Smooth muscle cell (in vitro differentiated cells): ENCODE measurements at regions not wholly inside any gene's neighbourhood (a gene's known extent, or its start where the extent isn't known, plus 50 kb on each side); places are given as distances from the start of the nearest gene placed in this dataset.

Source experiments
- DNase-seq: peaks from one replicate; lab custom pipeline; 2025; ENCODE audit not compliant: unreplicated experiment; lab: John Stamatoyannopoulos, UW
- H2AFZ ChIP-seq: fragments of 200-600 bp; sonication (generic); 2 replicates; pipeline ENCODE4 v1.6.0; 2016; ENCODE audit warnings: antibody characterized with exemption, low read depth, mild to moderate bottlenecking
- H3F3A ChIP-seq: fragments of 200-600 bp; sonication (generic); 2 replicates; pipeline ENCODE4 v1.6.0; 2017; ENCODE audit warnings: antibody characterized with exemption, low read depth
- H3K27ac ChIP-seq: fragments of 200-600 bp; sonication (generic); 2 replicates; pipeline ENCODE4 v1.5.1; 2016; ENCODE audit warnings: low read depth, mild to moderate bottlenecking
- H3K27me3 ChIP-seq: fragments of 200-600 bp; sonication (generic); 2 replicates; pipeline ENCODE4 v1.6.1; 2016; ENCODE audit warnings: low read depth, mild to moderate bottlenecking
- H3K36me3 ChIP-seq: fragments of 200-600 bp; sonication (generic); 2 replicates; pipeline ENCODE4 v1.5.1; 2016; ENCODE audit warnings: low read depth
- H3K4me1 ChIP-seq: fragments of 200-600 bp; sonication (generic); 2 replicates; pipeline ENCODE4 v1.5.1; 2016; ENCODE audit warnings: low read depth
- H3K4me2 ChIP-seq: fragments of 200-600 bp; sonication (generic); 2 replicates; pipeline ENCODE4 v1.6.0; 2016; ENCODE audit warnings: mild to moderate bottlenecking
- H3K4me3 ChIP-seq: fragments of 200-600 bp; sonication (generic); 2 replicates; pipeline ENCODE4 v1.5.1; 2016; ENCODE audit warnings: mild to moderate bottlenecking
- H3K79me2 ChIP-seq: fragments of 200-600 bp; sonication (generic); 2 replicates; pipeline ENCODE4 v1.6.0; 2016; ENCODE audit warnings: low read depth, mild to moderate bottlenecking
- H3K9ac ChIP-seq: fragments of 200-600 bp; sonication (generic); 2 replicates; pipeline ENCODE4 v1.6.0; 2016; ENCODE audit warnings: low read depth
- H3K9me3 ChIP-seq: fragments of 200-600 bp; sonication (generic); replicated peaks from 2 replicates; pipeline ENCODE4 v1.5.1; 2016; ENCODE audit warnings: low read depth
- H4K20me1 ChIP-seq: fragments of 200-600 bp; sonication (generic); 2 replicates; pipeline ENCODE4 v1.6.0; 2016; ENCODE audit warnings: low read depth
- WGBS: methylation state at CpG from one replicate; pipeline ENCODE4 v1.1.7; 2016; ENCODE audit warnings: low lambda C conversion rate; 5-methylcytosine and 5-hydroxymethylcytosine counted together
- TF ChIP-seq, protein P1 (sequence below): fragments of 200-600 bp; sonication (generic); IDR thresholded peaks from 2 replicates; pipeline ENCODE4 v1.5.1; 2017; ENCODE audit warnings: borderline replicate concordance, mild to moderate bottlenecking, antibody characterized with exemption; ENCODE audit not compliant: insufficient read depth, poor library complexity, severe bottlenecking

DNA sequence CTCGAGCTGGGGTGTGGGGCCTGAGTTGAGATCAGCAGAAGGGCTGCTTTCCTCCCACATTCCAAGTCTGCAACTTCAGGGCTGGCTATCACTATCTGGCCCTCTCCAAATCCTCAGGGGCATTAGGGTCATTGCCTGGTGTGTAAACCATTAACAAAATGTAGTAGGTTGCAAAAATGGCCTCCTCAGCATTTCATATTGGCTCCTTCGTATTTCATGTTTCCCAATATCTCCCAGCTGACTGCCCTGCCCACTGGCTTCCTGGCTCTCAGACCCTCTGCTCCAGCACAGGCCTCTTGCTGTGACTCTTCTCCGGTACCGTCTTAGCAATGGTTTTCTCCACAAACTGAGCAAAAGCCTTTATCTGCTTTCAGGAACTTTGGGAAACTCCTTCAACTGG, 113.8 kb downstream of the GADD45G start:
- WGBS: 26% methylated on average over 4 of the region's 4 CpGs
- H3K4me3 ChIP-seq: no peak overlapping the region
- no peak overlapping the region for H2AFZ ChIP-seq
- peak overlapping the region; percentile 44 for H3K4me2 ChIP-seq
- H4K20me1 ChIP-seq: no peaks in the 10 kb centered on the region
- H3K9me3 ChIP-seq: no peaks in the 10 kb centered on the region
- H3F3A ChIP-seq: peaks cover 19% of the 10 kb centered on the region
- H3K27ac ChIP-seq: peak overlapping the region; percentile 75
- no peaks in the 10 kb centered on the region for H3K79me2 ChIP-seq
- H3K36me3 ChIP-seq: no peaks in the 10 kb centered on the region
- DNase-seq: no peak
- no peak overlapping the region for H3K9ac ChIP-seq
- H3K27me3 ChIP-seq: no peaks in the 10 kb centered on the region
- TF ChIP-seq, protein P1, sequence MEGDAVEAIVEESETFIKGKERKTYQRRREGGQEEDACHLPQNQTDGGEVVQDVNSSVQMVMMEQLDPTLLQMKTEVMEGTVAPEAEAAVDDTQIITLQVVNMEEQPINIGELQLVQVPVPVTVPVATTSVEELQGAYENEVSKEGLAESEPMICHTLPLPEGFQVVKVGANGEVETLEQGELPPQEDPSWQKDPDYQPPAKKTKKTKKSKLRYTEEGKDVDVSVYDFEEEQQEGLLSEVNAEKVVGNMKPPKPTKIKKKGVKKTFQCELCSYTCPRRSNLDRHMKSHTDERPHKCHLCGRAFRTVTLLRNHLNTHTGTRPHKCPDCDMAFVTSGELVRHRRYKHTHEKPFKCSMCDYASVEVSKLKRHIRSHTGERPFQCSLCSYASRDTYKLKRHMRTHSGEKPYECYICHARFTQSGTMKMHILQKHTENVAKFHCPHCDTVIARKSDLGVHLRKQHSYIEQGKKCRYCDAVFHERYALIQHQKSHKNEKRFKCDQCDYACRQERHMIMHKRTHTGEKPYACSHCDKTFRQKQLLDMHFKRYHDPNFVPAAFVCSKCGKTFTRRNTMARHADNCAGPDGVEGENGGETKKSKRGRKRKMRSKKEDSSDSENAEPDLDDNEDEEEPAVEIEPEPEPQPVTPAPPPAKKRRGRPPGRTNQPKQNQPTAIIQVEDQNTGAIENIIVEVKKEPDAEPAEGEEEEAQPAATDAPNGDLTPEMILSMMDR: no peak
- H3K4me1 ChIP-seq: no peaks in the 10 kb centered on the region

DNA sequence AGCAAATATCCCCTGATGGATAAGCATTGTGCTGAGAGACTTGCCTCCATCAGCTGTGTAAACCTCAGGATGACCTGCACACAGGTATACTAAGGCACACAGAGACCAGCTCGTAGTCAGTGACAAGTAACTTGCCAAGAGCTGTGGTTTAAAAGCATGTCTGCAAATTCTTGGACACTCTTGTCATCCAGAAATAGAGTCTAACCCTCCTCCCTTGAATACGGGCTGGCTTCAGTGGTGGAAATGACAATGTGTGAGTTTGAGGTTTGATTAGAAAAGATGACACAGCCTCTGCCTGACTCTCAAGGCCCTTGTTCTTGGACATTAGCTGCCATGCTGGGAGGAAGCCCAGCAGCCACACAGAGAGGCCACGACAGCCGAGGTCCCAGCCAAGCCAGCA, 114.4 kb downstream of the GADD45G start:
- TF ChIP-seq, protein P1: no peak
- Histone ChIP-seq H3K36me3 (no peaks in the 10 kb centered on the region), H3K27me3 (no peaks in the 10 kb centered on the region), H3K4me1 (no peaks in the 10 kb centered on the region), H3K79me2 (no peaks in the 10 kb centered on the region), H2AFZ (no peak overlapping the region), H3K27ac (peak overlapping the region; percentile 75), H3F3A (peaks cover 19% of the 10 kb centered on the region), H4K20me1 (no peaks in the 10 kb centered on the region), H3K4me3 (no peak overlapping the region), H3K9me3 (no peaks in the 10 kb centered on the region), H3K9ac (no peak overlapping the region), H3K4me2 (peak overlapping the region; percentile 44)
- 41% methylated on average over 4 of the region's 4 CpGs for WGBS
- DNase-seq: no peak

DNA sequence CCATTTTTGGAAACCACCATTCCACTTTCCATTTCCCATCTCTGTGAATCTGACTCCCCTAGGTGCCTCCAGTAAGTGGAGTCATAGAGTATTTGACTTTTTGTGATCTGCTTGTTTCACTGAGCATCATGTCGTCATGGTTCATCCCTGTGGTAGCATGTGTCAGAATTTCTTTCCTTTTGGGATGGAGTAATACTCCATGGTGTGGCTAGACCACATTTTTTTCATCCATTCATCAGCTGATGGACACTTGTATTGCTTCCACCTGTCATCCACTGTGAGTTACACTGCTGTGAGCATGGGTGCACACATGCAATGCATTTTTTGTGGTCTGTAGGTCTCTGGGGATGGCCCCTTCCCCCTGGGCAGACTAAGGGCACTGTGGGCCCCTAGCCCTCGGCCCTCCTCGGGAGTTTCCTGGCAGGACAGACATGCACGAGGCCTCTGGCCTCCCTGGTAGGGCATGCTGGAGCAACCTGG, 115.9 kb downstream of the GADD45G start:
- DNase-seq: no peak
- H3K4me2 ChIP-seq: no peak overlapping the region
- peaks cover 19% of the 10 kb centered on the region for H3F3A ChIP-seq
- H3K27me3 ChIP-seq: no peaks in the 10 kb centered on the region
- no peaks in the 10 kb centered on the region for H3K9me3 ChIP-seq
- no peaks in the 10 kb centered on the region for H3K79me2 ChIP-seq
- no peaks in the 10 kb centered on the region for H3K36me3 ChIP-seq
- no peak overlapping the region for H2AFZ ChIP-seq
- H3K27ac ChIP-seq: no peak overlapping the region
- H3K9ac ChIP-seq: no peak overlapping the region
- H4K20me1 ChIP-seq: no peaks in the 10 kb centered on the region
- 82% methylated on average over 4 of the region's 4 CpGs for WGBS
- TF ChIP-seq, protein P1: no peak
- H3K4me3 ChIP-seq: no peak overlapping the region
- H3K4me1 ChIP-seq: no peaks in the 10 kb centered on the region

DNA sequence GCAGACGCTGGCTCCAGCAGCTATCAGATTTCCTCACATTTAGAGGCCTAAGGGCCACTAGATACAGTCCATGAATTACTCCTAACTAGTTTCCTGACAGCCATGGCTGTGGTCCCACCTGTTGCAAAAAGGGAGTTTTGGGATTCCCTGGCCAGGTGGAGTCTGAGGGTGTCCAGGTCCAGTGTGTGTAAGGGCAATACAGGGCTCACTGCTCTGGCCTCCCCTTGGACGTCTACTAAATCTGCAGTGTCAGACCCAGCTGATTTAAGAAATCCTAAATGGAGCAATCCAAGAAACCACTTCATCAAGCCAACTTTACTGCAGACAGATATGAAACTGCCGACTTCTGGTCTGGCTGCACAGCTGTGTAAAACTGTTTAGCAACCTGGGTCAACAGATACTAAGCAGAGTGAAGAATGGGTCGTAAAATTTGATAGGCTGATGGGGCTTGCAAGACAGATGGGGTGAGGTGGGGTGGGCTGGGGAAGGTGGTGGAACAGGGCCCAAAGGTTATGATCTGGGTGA, 116.4 kb downstream of the GADD45G start:
- no peak for DNase-seq
- H3F3A ChIP-seq: peaks cover 19% of the 10 kb centered on the region
- H3K27me3 ChIP-seq: no peaks in the 10 kb centered on the region
- H3K79me2 ChIP-seq: no peaks in the 10 kb centered on the region
- H3K4me3 ChIP-seq: no peak overlapping the region
- no peak overlapping the region for H2AFZ ChIP-seq
- no peaks in the 10 kb centered on the region for H3K36me3 ChIP-seq
- no peak overlapping the region for H3K9ac ChIP-seq
- TF ChIP-seq, protein P1: no peak
- no peaks in the 10 kb centered on the region for H3K9me3 ChIP-seq
- WGBS: 36% methylated on average over 4 of the region's 4 CpGs
- H3K27ac ChIP-seq: no peak overlapping the region
- H4K20me1 ChIP-seq: no peaks in the 10 kb centered on the region
- H3K4me2 ChIP-seq: no peak overlapping the region
- no peaks in the 10 kb centered on the region for H3K4me1 ChIP-seq
